Keratinocyte (primary cell): ENCODE measurements at regions not wholly inside any gene's neighbourhood (a gene's known extent, or its start where the extent isn't known, plus 50 kb on each side); places are given as distances from the start of the nearest gene placed in this dataset.

Experiments
- DNase-seq: peaks from one replicate; pipeline ENCODE4 v3.0.0-alpha.2; 2011; ENCODE audit warnings: low read depth, missing footprints, low spot score
- FAIRE-seq: peaks from 2 replicates; lab custom pipeline; 2011; peaks lifted over from hg19 to GRCh38; lab: Jason Lieb, UNC
- H2AFZ ChIP-seq: 2 replicates; pipeline ENCODE4 v1.6.0; 2012; ENCODE audit warnings: low read length, control low read depth, inconsistent platforms; ENCODE audit not compliant: control insufficient read depth
- H3K27ac ChIP-seq: 2 replicates; pipeline ENCODE4 v1.5.1; 2011; ENCODE audit warnings: low read length; ENCODE audit not compliant: control insufficient read depth, insufficient read depth
- H3K27me3 ChIP-seq: 3 replicates; pipeline ENCODE4 v1.6.0; 2011; ENCODE audit warnings: low read length; ENCODE audit not compliant: control insufficient read depth, insufficient read depth; ENCODE audit errors: extremely low read depth
- H3K36me3 ChIP-seq, 2 experiments: 2 replicates in 1 of 2; 3 replicates in 1 of 2; pipeline ENCODE4 v1.5.1; 2011; ENCODE audit warnings: low read length in 2 of 2, mild to moderate bottlenecking in 1 of 2; ENCODE audit not compliant: control insufficient read depth in 2 of 2, insufficient read depth in 2 of 2; ENCODE audit errors: extremely low read depth in 1 of 2
- H3K4me1 ChIP-seq: 3 replicates; pipeline ENCODE4 v1.5.1; 2011; ENCODE audit warnings: low read length; ENCODE audit not compliant: control insufficient read depth, insufficient read depth; ENCODE audit errors: extremely low read depth
- H3K4me2 ChIP-seq: 3 replicates; pipeline ENCODE4 v1.6.0; 2011; ENCODE audit warnings: low read depth, low read length; ENCODE audit not compliant: control insufficient read depth, insufficient read depth; ENCODE audit errors: extremely low read depth
- H3K4me3 ChIP-seq, 3 experiments: fragments of 200-600 bp in 1 of 3; sonication (generic) in 1 of 3; 2 replicates in 2 of 3; 3 replicates in 1 of 3; pipeline ENCODE4 v1.5.1; 2011 to 2016; ENCODE audit warnings: low read length in 3 of 3, mild to moderate bottlenecking in 3 of 3, control low read depth in 2 of 3, inconsistent platforms in 1 of 3, low read depth in 1 of 3, mixed read lengths in 1 of 3, mixed run types in 1 of 3, moderate library complexity in 1 of 3; ENCODE audit not compliant: control insufficient read depth in 2 of 3, insufficient read depth in 2 of 3; ENCODE audit errors: extremely low read depth in 1 of 3
- H3K79me2 ChIP-seq: 2 replicates; pipeline ENCODE4 v1.6.0; 2012; ENCODE audit warnings: low read length; ENCODE audit not compliant: control insufficient read depth, insufficient read depth
- H3K9ac ChIP-seq: 3 replicates; pipeline ENCODE4 v1.6.0; 2011; ENCODE audit warnings: low read length; ENCODE audit not compliant: control insufficient read depth, insufficient read depth; ENCODE audit errors: extremely low read depth
- H3K9me1 ChIP-seq: 3 replicates; pipeline ENCODE4 v1.6.0; 2011; ENCODE audit warnings: low read length; ENCODE audit not compliant: control insufficient read depth, insufficient read depth; ENCODE audit errors: extremely low read depth
- H3K9me3 ChIP-seq: 2 replicates; pipeline ENCODE4 v1.5.1; 2012; ENCODE audit warnings: low read depth, low read length; ENCODE audit not compliant: control insufficient read depth
- H4K20me1 ChIP-seq: 3 replicates; pipeline ENCODE4 v1.6.0; 2011; ENCODE audit warnings: low read length; ENCODE audit not compliant: control insufficient read depth, insufficient read depth; ENCODE audit errors: extremely low read depth
- EZH2 ChIP-seq: IDR thresholded peaks from one replicate; pipeline ENCODE4 v1.6.1; 2012; ENCODE audit warnings: inconsistent platforms, mild to moderate bottlenecking, low read length, moderate library complexity
- dilution Hi-C: fragments of 300-500 bp; cut with MboI; formaldehyde crosslinking; loops from one replicate; pipeline ENCODE4 v1.7.0; 2020; ENCODE audit warnings: low sequenced_read_pairs; ENCODE audit not compliant: extremely low pct_ligation_motif_present
- TF ChIP-seq, protein P1 (sequence below), 3 experiments: IDR thresholded peaks in 1 of 3; conservative IDR thresholded peaks in 1 of 3; optimal IDR thresholded peaks in 1 of 3; 2 replicates in 2 of 3; 3 replicates in 1 of 3; pipeline versions ENCODE3 to v1.5.1; 2011; ENCODE audit warnings: low read length in 3 of 3, mild to moderate bottlenecking in 3 of 3, moderate library complexity in 2 of 3, control low read depth in 1 of 3, inconsistent platforms in 1 of 3; ENCODE audit not compliant: insufficient read depth in 2 of 3; ENCODE audit errors: extremely low read depth in 1 of 3

GRCh38 chr3:64766440-64766839 is 78.6 kb upstream of the ADAMTS9 start:
- Histone ChIP-seq H3K9ac (no peak overlapping the region), H3K4me3 (no peak overlapping the region), H3K4me1 (no peaks in the 10 kb centered on the region), H3K27me3 (no peaks in the 10 kb centered on the region), H3K79me2 (no peaks in the 10 kb centered on the region), H2AFZ (no peak overlapping the region), H4K20me1 (no peaks in the 10 kb centered on the region), H3K4me2 (no peak overlapping the region), H3K36me3 (no peaks in the 10 kb centered on the region), H3K9me3 (no peaks in the 10 kb centered on the region), H3K27ac (no peak overlapping the region), H3K9me1 (no peaks in the 10 kb centered on the region)
- FAIRE-seq (no peak), DNase-seq (no peak)
- TF ChIP-seq, protein P1, sequence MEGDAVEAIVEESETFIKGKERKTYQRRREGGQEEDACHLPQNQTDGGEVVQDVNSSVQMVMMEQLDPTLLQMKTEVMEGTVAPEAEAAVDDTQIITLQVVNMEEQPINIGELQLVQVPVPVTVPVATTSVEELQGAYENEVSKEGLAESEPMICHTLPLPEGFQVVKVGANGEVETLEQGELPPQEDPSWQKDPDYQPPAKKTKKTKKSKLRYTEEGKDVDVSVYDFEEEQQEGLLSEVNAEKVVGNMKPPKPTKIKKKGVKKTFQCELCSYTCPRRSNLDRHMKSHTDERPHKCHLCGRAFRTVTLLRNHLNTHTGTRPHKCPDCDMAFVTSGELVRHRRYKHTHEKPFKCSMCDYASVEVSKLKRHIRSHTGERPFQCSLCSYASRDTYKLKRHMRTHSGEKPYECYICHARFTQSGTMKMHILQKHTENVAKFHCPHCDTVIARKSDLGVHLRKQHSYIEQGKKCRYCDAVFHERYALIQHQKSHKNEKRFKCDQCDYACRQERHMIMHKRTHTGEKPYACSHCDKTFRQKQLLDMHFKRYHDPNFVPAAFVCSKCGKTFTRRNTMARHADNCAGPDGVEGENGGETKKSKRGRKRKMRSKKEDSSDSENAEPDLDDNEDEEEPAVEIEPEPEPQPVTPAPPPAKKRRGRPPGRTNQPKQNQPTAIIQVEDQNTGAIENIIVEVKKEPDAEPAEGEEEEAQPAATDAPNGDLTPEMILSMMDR (optimal IDR thresholded peaks at IDR 0.05 in 1 of 3, IDR thresholded peaks at IDR 0.05 in 1 of 3, conservative IDR thresholded peaks at IDR 0.05 in 1 of 3; ENCODE audit: extremely low read depth in 1 of 3, insufficient read depth in 2 of 3, low read length in 3 of 3) = no peak
- no peak for TF ChIP-seq EZH2
- dilution Hi-C loops = no loop called here

GRCh38 chr3:64765947-64766346 is 78.1 kb upstream of the ADAMTS9 start:
- FAIRE-seq = no peak
- dilution Hi-C loops = no loop called here
- no peaks in the 10 kb centered on the region for H3K27me3 ChIP-seq

More at GRCh38 chr3:64765947-64766346, 78.1 kb upstream of the ADAMTS9 start:
- H3K9me1 ChIP-seq = no peaks in the 10 kb centered on the region
- H3K27ac ChIP-seq = no peak overlapping the region
- no peak overlapping the region for H2AFZ ChIP-seq
- no peak overlapping the region for H3K9ac ChIP-seq
- H3K4me3 ChIP-seq = no peak overlapping the region
- H4K20me1 ChIP-seq = no peaks in the 10 kb centered on the region
- no peaks in the 10 kb centered on the region for H3K36me3 ChIP-seq
- H3K79me2 ChIP-seq = no peaks in the 10 kb centered on the region
- no peaks in the 10 kb centered on the region for H3K9me3 ChIP-seq
- no peaks in the 10 kb centered on the region for H3K4me1 ChIP-seq
- DNase-seq = no peak
- no peak for TF ChIP-seq EZH2
- TF ChIP-seq, protein P1 (optimal IDR thresholded peaks at IDR 0.05 in 1 of 3, IDR thresholded peaks at IDR 0.05 in 1 of 3, conservative IDR thresholded peaks at IDR 0.05 in 1 of 3; ENCODE audit: extremely low read depth in 1 of 3, insufficient read depth in 2 of 3, low read length in 3 of 3) = no peak
- H3K4me2 ChIP-seq = no peak overlapping the region
